H1 (cell line): ENCODE measurements at regions not wholly inside any gene's neighbourhood (a gene's known extent, or its start where the extent isn't known, plus 50 kb on each side); places are given as distances from the start of the nearest gene placed in this dataset.

Experiments
- CTCF ChIA-PET: fragments of 300-600 bp; sonication (Branson Sonifier 250); formaldehyde crosslinking; loops from one replicate; lab custom pipeline; 2021; ENCODE audit not compliant: partially characterized antibody; lab: Charles Lee
- POLR2A ChIA-PET: fragments of 300-600 bp; sonication (Branson Sonifier 250); formaldehyde crosslinking; loops from one replicate; lab custom pipeline; 2021; ENCODE audit warnings: inconsistent platforms; ENCODE audit not compliant: partially characterized antibody; lab: Charles Lee
- DNase-seq, 2 experiments: peaks; one replicate each; pipeline versions ENCODE4 v3.0.0 to v3.0.0-alpha.2; 2010 to 2022; ENCODE audit warnings: low spot score in 2 of 2, low read depth in 1 of 2, mixed read lengths in 1 of 2
- FAIRE-seq: peaks from 2 replicates; lab custom pipeline; 2011; peaks lifted over from hg19 to GRCh38; lab: Jason Lieb, UNC
- H2AFZ ChIP-seq: 2 replicates; pipeline ENCODE4 v1.8.1; 2012; ENCODE audit warnings: low read length, inconsistent platforms
- H2AK5ac ChIP-seq: 2 replicates; pipeline ENCODE4 v1.6.1; 2013; ENCODE audit warnings: low read depth, low read length
- H2BK120ac ChIP-seq: replicated peaks from 2 replicates; pipeline ENCODE3; 2013; ENCODE audit warnings: low read depth, low read length, inconsistent platforms
- H2BK12ac ChIP-seq: 2 replicates; pipeline ENCODE4 v1.6.1; 2013; ENCODE audit warnings: low read depth, low read length
- H2BK15ac ChIP-seq: 2 replicates; pipeline ENCODE4 v1.6.1; 2013; ENCODE audit warnings: low read length
- H2BK20ac ChIP-seq: 2 replicates; pipeline ENCODE4 v1.6.1; 2013; ENCODE audit warnings: low read length
- H2BK5ac ChIP-seq: 2 replicates; pipeline ENCODE4 v1.6.1; 2013; ENCODE audit warnings: low read depth, low read length
- H3K14ac ChIP-seq: 2 replicates; pipeline ENCODE4 v1.6.1; 2013; ENCODE audit warnings: inconsistent platforms; ENCODE audit not compliant: insufficient read length
- H3K18ac ChIP-seq: 2 replicates; pipeline ENCODE4 v1.6.1; 2013; ENCODE audit warnings: low read length; ENCODE audit errors: extremely low read depth
- H3K23ac ChIP-seq: 2 replicates; pipeline ENCODE4 v1.6.1; 2013; ENCODE audit warnings: inconsistent platforms; ENCODE audit not compliant: insufficient read length
- H3K23me2 ChIP-seq: 2 replicates; pipeline ENCODE4 v1.6.1; 2013; ENCODE audit warnings: low read depth, low read length
- H3K27ac ChIP-seq: 2 replicates; pipeline ENCODE4 v1.6.1; 2011; ENCODE audit warnings: low read depth, low read length, inconsistent platforms
- H3K27me3 ChIP-seq, 4 experiments: replicated peaks in 1 of 4; 1 replicate in 1 of 4; 2 replicates in 3 of 4; pipeline versions ENCODE4 v1.6.1 to v1.8.1; 2011 to 2013; ENCODE audit warnings: low read length in 3 of 4, mild to moderate bottlenecking in 3 of 4, inconsistent platforms in 2 of 4, mixed read lengths in 2 of 4, moderate library complexity in 1 of 4; ENCODE audit not compliant: control insufficient read depth in 3 of 4, insufficient read depth in 3 of 4; ENCODE audit errors: extremely low read depth in 1 of 4
- H3K36me3 ChIP-seq, 4 experiments: 2 replicates each; pipeline versions ENCODE4 v1.6.1 to v1.8.1; 2011 to 2013; ENCODE audit warnings: mild to moderate bottlenecking in 4 of 4, low read length in 3 of 4, moderate library complexity in 2 of 4, control low read depth in 1 of 4, inconsistent platforms in 1 of 4; ENCODE audit not compliant: insufficient read depth in 4 of 4, control insufficient read depth in 2 of 4
- H3K4ac ChIP-seq: replicated peaks from 2 replicates; pipeline ENCODE3; 2013; ENCODE audit warnings: low read length, low read depth, mixed read lengths, inconsistent platforms; ENCODE audit not compliant: insufficient read length
- H3K4me1 ChIP-seq, 4 experiments: replicated peaks in 1 of 4; 1 replicate in 1 of 4; 2 replicates in 3 of 4; pipeline versions ENCODE4 v1.6.1 to v1.8.1; 2011 to 2013; ENCODE audit warnings: low read length in 3 of 4, inconsistent platforms in 2 of 4, mixed read lengths in 1 of 4; ENCODE audit not compliant: insufficient read depth in 4 of 4, control insufficient read depth in 3 of 4
- H3K4me2 ChIP-seq, 2 experiments: 2 replicates each; pipeline versions ENCODE4 v1.6.1 to v1.8.1; 2011 to 2013; ENCODE audit warnings: low read depth in 2 of 2, low read length in 2 of 2, control low read depth in 1 of 2, inconsistent platforms in 1 of 2, mild to moderate bottlenecking in 1 of 2; ENCODE audit not compliant: insufficient read depth in 1 of 2
- H3K4me3 ChIP-seq, 4 experiments: fragments of 200-600, 300-600 bp in 1 of 4; sonication (generic), shearing (Covaris generic), sonication (Bioruptor Twin) in 1 of 4; 2 replicates each; pipeline versions ENCODE4 v1.5.1 to v1.8.1; 2011 to 2016; ENCODE audit warnings: low read length in 4 of 4, low read depth in 3 of 4, control low read depth in 2 of 4, inconsistent platforms in 2 of 4, mild to moderate bottlenecking in 2 of 4, mixed read lengths in 1 of 4, moderate library complexity in 1 of 4; ENCODE audit not compliant: insufficient read depth in 2 of 4; ENCODE audit errors: extremely low read depth in 1 of 4
- H3K56ac ChIP-seq: replicated peaks from 2 replicates; pipeline ENCODE3; 2013; ENCODE audit warnings: low read depth, mild to moderate bottlenecking, mixed read lengths, low read length, inconsistent platforms; ENCODE audit not compliant: insufficient read length
- H3K79me1 ChIP-seq: 2 replicates; pipeline ENCODE4 v1.6.1; 2013; ENCODE audit warnings: low read depth, low read length, control low read depth
- H3K79me2 ChIP-seq, 2 experiments: 2 replicates each; pipeline versions ENCODE4 v1.6.1 to v1.8.1; 2012 to 2013; ENCODE audit warnings: low read length in 2 of 2, mild to moderate bottlenecking in 2 of 2, inconsistent platforms in 1 of 2; ENCODE audit not compliant: insufficient read depth in 2 of 2, control insufficient read depth in 1 of 2
- H3K9ac ChIP-seq, 4 experiments: replicated peaks in 1 of 4; 1 replicate in 1 of 4; 2 replicates in 3 of 4; pipeline versions ENCODE4 v1.6.1 to v1.8.1; 2011 to 2013; ENCODE audit warnings: low read depth in 3 of 4, low read length in 3 of 4, control low read depth in 2 of 4, mild to moderate bottlenecking in 2 of 4, moderate library complexity in 2 of 4, inconsistent platforms in 1 of 4; ENCODE audit errors: extremely low read depth in 1 of 4
- H3K9me3 ChIP-seq, 2 experiments: 2 replicates each; pipeline versions ENCODE4 v1.6.1 to v1.8.1; 2012 to 2013; ENCODE audit warnings: mild to moderate bottlenecking in 2 of 2, moderate library complexity in 2 of 2, control low read depth in 1 of 2, inconsistent platforms in 1 of 2, low read depth in 1 of 2, low read length in 1 of 2, mixed read lengths in 1 of 2; ENCODE audit not compliant: insufficient read depth in 2 of 2
- H4K20me1 ChIP-seq, 2 experiments: replicated peaks in 1 of 2; 2 replicates each; pipeline versions ENCODE3 to v1.8.1; 2011 to 2013; ENCODE audit warnings: inconsistent platforms in 2 of 2, low read length in 2 of 2, mild to moderate bottlenecking in 1 of 2; ENCODE audit not compliant: insufficient read depth in 2 of 2, control insufficient read depth in 1 of 2
- H4K5ac ChIP-seq: 2 replicates; pipeline ENCODE4 v1.6.1; 2013; ENCODE audit warnings: low read length, low read depth, mixed read lengths, inconsistent platforms; ENCODE audit not compliant: insufficient read length
- H4K8ac ChIP-seq: 2 replicates; pipeline ENCODE4 v1.8.0; 2013; ENCODE audit warnings: mild to moderate bottlenecking, moderate library complexity, low read length, inconsistent platforms; ENCODE audit not compliant: insufficient read depth; ENCODE audit errors: extremely low read depth
- H4K91ac ChIP-seq: replicated peaks from 2 replicates; pipeline ENCODE3; 2013; ENCODE audit warnings: low read length, mixed read lengths, inconsistent platforms; ENCODE audit not compliant: insufficient read length
- ATF2 ChIP-seq: IDR thresholded peaks from 2 replicates; pipeline ENCODE4 v1.6.1; 2012; ENCODE audit warnings: low read length, inconsistent platforms
- EGR1 ChIP-seq: IDR thresholded peaks from 2 replicates; pipeline ENCODE4 v1.6.1; 2011; ENCODE audit warnings: low read depth, low read length, borderline replicate concordance
- RXRA ChIP-seq: IDR thresholded peaks from 2 replicates; pipeline ENCODE4 v1.6.1; 2011; ENCODE audit warnings: low read depth, mild to moderate bottlenecking, low read length, moderate library complexity; ENCODE audit not compliant: insufficient read depth
- SP4 ChIP-seq: IDR thresholded peaks from 2 replicates; pipeline ENCODE4 v1.6.1; 2012; ENCODE audit warnings: low read length, inconsistent platforms
- WGBS, 2 experiments: shearing (Covaris generic) in 1 of 2; methylation state at CpG; one replicate each; pipeline versions ENCODE4 v1.1.6 to v1.1.7; 2013 to 2015; ENCODE audit warnings: low lambda C conversion rate in 2 of 2, mixed read lengths in 2 of 2, inconsistent platforms in 1 of 2, low coverage in 1 of 2, missing lambda C conversion rate in 1 of 2; ENCODE audit not compliant: insufficient replicate concordance in 2 of 2, insufficient coverage in 1 of 2, insufficient read length in 1 of 2; ENCODE audit errors: extremely low coverage in 1 of 2, missing lambda C conversion rate in 1 of 2; 5-methylcytosine and 5-hydroxymethylcytosine counted together

DNA sequence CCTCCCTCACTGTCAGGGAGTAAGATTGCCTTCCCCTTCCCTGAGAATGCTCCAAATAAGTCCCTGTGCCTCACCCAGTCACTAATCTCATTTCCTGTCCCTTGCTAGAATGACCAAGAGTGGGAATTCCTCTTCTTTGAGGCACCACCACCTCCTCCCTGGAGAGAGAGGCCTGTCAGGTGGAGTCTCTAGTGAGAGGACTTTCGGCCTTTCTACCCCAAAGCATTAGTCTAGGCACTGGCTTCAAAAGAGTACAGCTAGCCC lies 145.0 kb downstream of the PTPN20 start:
- Histone ChIP-seq H3K9ac (no peak overlapping the region), H3K27ac (no peak overlapping the region), H3K79me1 (no peaks in the 10 kb centered on the region), H3K4me2 (no peak overlapping the region), H2AFZ (no peak overlapping the region), H3K9me3 (no peaks in the 10 kb centered on the region), H3K27me3 (no peaks in the 10 kb centered on the region), H3K4me3 (no peak overlapping the region), H3K4me1 (no peaks in the 10 kb centered on the region), H3K23me2 (no peaks in the 10 kb centered on the region), H2BK5ac (no peak overlapping the region), H3K18ac (no peak overlapping the region), H3K79me2 (no peaks in the 10 kb centered on the region), H2BK20ac (no peak overlapping the region), H4K20me1 (no peaks in the 10 kb centered on the region), H3K23ac (no peak overlapping the region), H2BK12ac (no peak overlapping the region), H4K91ac (no peak overlapping the region), H3K14ac (no peak overlapping the region), H3K4ac (no peak overlapping the region), H3K56ac (no peak overlapping the region), H2BK15ac (no peak overlapping the region), H4K8ac (no peak overlapping the region), H2BK120ac (no peak overlapping the region), H2AK5ac (no peak overlapping the region), H4K5ac (no peak overlapping the region), H3K36me3 (no peaks in the 10 kb centered on the region)
- DNase-seq = no peak
- ChIA-PET CTCF (interaction anchor here (1.3 to 3.3 kb wide), 2 partner anchors 8 to 26 kb away, joined by 4 to 11 read pairs; no protein-coding TSS in a partner anchor), POLR2A (no interaction called here)
- TF ChIP-seq EGR1 = no peak
- no peak for TF ChIP-seq ATF2
- TF ChIP-seq RXRA = no peak
- no peak for TF ChIP-seq SP4
- FAIRE-seq = no peak
- WGBS, 2 experiments = 91% methylated on average over 1 of the region's 1 CpG; no CpG with 5 or more reads in 1 of the 2 experiments
